B cell (primary cell): ENCODE measurements at regions not wholly inside any gene's neighbourhood (a gene's known extent, or its start where the extent isn't known, plus 50 kb on each side); places are given as distances from the start of the nearest gene placed in this dataset.

Experiments
- EZH2 ChIP-seq: IDR thresholded peaks from 2 replicates; pipeline ENCODE4 v1.6.1; 2012; ENCODE audit warnings: borderline replicate concordance, low read depth, mild to moderate bottlenecking, moderate library complexity, low read length; ENCODE audit not compliant: insufficient read depth, poor library complexity, severe bottlenecking
- TF ChIP-seq, protein P1 (sequence below): fragments of 200-600 bp; IDR thresholded peaks from one replicate; pipeline ENCODE4 v1.8.0; 2022; ENCODE audit warnings: antibody characterized with exemption, mild to moderate bottlenecking

DNA sequence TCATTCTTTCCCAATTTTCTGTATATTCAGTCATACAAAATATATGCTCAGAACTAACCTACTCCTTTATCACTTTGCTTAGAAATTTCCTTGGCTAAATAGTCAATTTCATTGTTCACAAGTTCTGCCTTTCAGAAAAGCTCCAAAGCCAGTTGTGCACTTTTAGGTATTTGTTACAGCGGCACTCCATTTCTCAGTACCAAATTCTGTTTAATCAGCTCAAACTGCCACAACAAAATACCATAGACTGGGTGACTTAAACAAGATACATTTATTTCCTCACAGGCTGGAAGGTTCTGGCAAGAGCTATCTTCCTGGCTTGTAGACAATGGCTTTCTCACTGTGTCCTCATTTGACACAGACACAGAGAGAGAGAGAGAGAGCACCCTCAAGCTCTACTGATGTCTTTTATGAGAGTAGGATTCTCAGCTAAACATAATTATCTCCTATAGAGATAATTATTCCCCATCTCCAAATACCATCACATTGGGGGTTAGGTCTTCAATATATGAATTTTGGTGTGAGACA is 188.8 kb upstream of the FSTL5 start:
- TF ChIP-seq, protein P1, sequence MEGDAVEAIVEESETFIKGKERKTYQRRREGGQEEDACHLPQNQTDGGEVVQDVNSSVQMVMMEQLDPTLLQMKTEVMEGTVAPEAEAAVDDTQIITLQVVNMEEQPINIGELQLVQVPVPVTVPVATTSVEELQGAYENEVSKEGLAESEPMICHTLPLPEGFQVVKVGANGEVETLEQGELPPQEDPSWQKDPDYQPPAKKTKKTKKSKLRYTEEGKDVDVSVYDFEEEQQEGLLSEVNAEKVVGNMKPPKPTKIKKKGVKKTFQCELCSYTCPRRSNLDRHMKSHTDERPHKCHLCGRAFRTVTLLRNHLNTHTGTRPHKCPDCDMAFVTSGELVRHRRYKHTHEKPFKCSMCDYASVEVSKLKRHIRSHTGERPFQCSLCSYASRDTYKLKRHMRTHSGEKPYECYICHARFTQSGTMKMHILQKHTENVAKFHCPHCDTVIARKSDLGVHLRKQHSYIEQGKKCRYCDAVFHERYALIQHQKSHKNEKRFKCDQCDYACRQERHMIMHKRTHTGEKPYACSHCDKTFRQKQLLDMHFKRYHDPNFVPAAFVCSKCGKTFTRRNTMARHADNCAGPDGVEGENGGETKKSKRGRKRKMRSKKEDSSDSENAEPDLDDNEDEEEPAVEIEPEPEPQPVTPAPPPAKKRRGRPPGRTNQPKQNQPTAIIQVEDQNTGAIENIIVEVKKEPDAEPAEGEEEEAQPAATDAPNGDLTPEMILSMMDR, result no peak
- TF ChIP-seq EZH2, result no peak
